DND-41 (cell line): ENCODE measurements at regions not wholly inside any gene's neighbourhood (a gene's known extent, or its start where the extent isn't known, plus 50 kb on each side); places are given as distances from the start of the nearest gene placed in this dataset.

Experiments used
- CTCF ChIP-seq: IDR thresholded peaks from 2 replicates; pipeline ENCODE4 v1.5.1; 2012; ENCODE audit warnings: borderline replicate concordance, low read length, moderate library complexity, mild to moderate bottlenecking; ENCODE audit not compliant: poor library complexity, severe bottlenecking; ENCODE audit errors: extremely low read depth
- EZH2 ChIP-seq: IDR thresholded peaks from 3 replicates; pipeline ENCODE4 v1.6.1; 2012; ENCODE audit warnings: borderline replicate concordance, low read depth, mild to moderate bottlenecking, moderate library complexity, low read length, inconsistent platforms; ENCODE audit not compliant: severe bottlenecking

- TF ChIP-seq CTCF = no peak
- TF ChIP-seq EZH2 = no peak
Observed at GRCh38 chr6:132898376-132898775, 84.0 kb downstream of the RPS12 start.
